ENCODE measurements at regions not wholly inside any gene's neighbourhood (a gene's known extent, or its start where the extent isn't known, plus 50 kb on each side); places are given as distances from the start of the nearest gene placed in this dataset.
"Not testable (repeated sequence)": the region's sequence is repeated elsewhere in the genome, so short reads cannot be mapped to it uniquely, and the experiment has no call there.

GRCh38 chr10:118467200-118467599 lies 125.1 kb upstream of the FAM204A start:
- no peak for DNase-seq (ENCODE audit: low read depth)

GRCh38 chr10:118465300-118465874 lies 123.3 kb upstream of the FAM204A start:
- no peak for DNase-seq (ENCODE audit: low read depth)

- no peak for DNase-seq (ENCODE audit: low read depth)
Observed at GRCh38 chr10:118463740-118464139, 121.6 kb upstream of the FAM204A start.

GRCh38 chr10:118462401-118462800 lies 120.3 kb upstream of the FAM204A start:
- DNase-seq (ENCODE audit: low read depth), result no peak

- peak; percentile 9 for DNase-seq (ENCODE audit: low read depth)
Observed at GRCh38 chr10:118459642-118460193, 117.6 kb upstream of the FAM204A start.

GRCh38 chr10:118458957-118459641 lies 117.0 kb upstream of the FAM204A start:
- no peak for DNase-seq (ENCODE audit: low read depth)

GRCh38 chr10:118457824-118458428 lies 115.8 kb upstream of the FAM204A start:
- no peak for DNase-seq (ENCODE audit: low read depth)

GRCh38 chr10:118455181-118455695 lies 113.1 kb upstream of the FAM204A start:
- no peak for DNase-seq (ENCODE audit: low read depth)

- no peak for DNase-seq (ENCODE audit: low read depth)
Observed at GRCh38 chr10:118454211-118454610, 112.1 kb upstream of the FAM204A start.

- DNase-seq (ENCODE audit: low read depth), result no peak
Observed at GRCh38 chr10:118452098-118452497, 110.0 kb upstream of the FAM204A start.

- no peak for DNase-seq (ENCODE audit: low read depth)
Observed at GRCh38 chr10:118449521-118449920, 107.4 kb upstream of the FAM204A start.

GRCh38 chr10:118448744-118449143 lies 106.6 kb upstream of the FAM204A start:
- no peak for DNase-seq (ENCODE audit: low read depth)

GRCh38 chr10:118447478-118448270 lies 105.5 kb upstream of the FAM204A start:
- DNase-seq (ENCODE audit: low read depth), result no peak

GRCh38 chr10:118445535-118445934 lies 103.4 kb upstream of the FAM204A start:
- DNase-seq (ENCODE audit: low read depth), result no peak

GRCh38 chr10:118444069-118444468 lies 101.9 kb upstream of the FAM204A start:
- no peak for DNase-seq (ENCODE audit: low read depth)

- no peak for DNase-seq (ENCODE audit: low read depth)
Observed at GRCh38 chr10:118442032-118442431, 99.9 kb upstream of the FAM204A start.

- no peak for DNase-seq (ENCODE audit: low read depth)
Observed at GRCh38 chr10:118439824-118440223, 97.7 kb upstream of the FAM204A start.

- DNase-seq (ENCODE audit: low read depth), result no peak
Observed at GRCh38 chr10:118436742-118437141, 94.6 kb upstream of the FAM204A start.

GRCh38 chr10:118430190-118430589 lies 88.1 kb upstream of the FAM204A start:
- no peak for DNase-seq (ENCODE audit: low read depth)

GRCh38 chr10:118423800-118424442 lies 81.8 kb upstream of the FAM204A start:
- peak; percentile 10 for DNase-seq (ENCODE audit: low read depth)

GRCh38 chr10:118422241-118422640 lies 80.1 kb upstream of the FAM204A start:
- DNase-seq (ENCODE audit: low read depth), result no peak

- DNase-seq (ENCODE audit: low read depth), result not testable (repeated sequence)
Observed at GRCh38 chr10:118420049-118420448, 77.9 kb upstream of the FAM204A start.
